HuH-7 (cell line): ENCODE measurements at regions not wholly inside any gene's neighbourhood (a gene's known extent, or its start where the extent isn't known, plus 50 kb on each side); places are given as distances from the start of the nearest gene placed in this dataset.

ENCODE experiments used
- DNase-seq: peaks from one replicate; pipeline ENCODE4 v3.0.0; 2011; ENCODE audit warnings: low spot score

GRCh38 chr2:239865059-239865639 lies 160.0 kb downstream of the NDUFA10 start:
- DNase-seq = no peak

- DNase-seq = no peak
These were observed 160.7 kb downstream of the NDUFA10 start for GRCh38 chr2:239864247-239865058.

DNA sequence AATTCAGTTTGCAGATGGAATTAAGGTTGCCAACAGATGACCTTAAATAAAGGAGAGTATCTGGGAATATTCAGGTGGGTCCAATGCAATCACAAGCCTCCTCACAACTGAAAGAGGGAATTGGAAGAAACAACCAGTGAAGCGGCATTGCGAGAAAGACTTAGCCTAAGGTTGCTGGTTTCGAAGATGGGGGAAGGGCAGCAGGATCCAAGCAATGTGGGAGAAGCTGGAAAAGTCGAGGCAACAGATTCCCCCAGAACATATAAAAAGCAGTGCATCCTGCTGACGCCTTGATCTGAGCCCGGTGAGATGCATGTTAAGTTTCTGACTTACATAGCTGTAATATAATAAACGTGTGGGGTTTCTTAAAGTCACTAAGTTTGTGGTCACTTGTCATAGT lies 162.5 kb downstream of the NDUFA10 start:
- DNase-seq = no peak

GRCh38 chr2:239858179-239858578 lies 167.0 kb downstream of the NDUFA10 start:
- no peak for DNase-seq

DNA sequence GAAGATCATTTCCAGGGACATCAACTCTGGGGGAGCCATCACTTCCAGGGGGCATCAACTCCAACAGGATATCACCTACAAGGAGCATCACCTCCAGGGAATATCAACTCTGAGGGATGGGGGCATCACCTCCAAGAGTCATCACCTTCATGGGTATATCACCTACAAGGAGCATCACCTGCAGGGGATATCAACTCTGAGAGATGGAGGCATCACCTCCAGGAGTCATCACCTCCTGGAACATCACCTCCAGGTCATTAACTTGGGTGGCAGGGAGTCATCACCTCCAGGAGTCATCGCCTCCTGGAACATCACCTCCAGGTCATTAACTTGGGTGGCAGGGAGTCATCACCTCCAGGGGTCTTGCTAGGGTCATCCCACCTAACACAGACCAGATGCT lies 167.6 kb downstream of the NDUFA10 start:
- no peak for DNase-seq

DNA sequence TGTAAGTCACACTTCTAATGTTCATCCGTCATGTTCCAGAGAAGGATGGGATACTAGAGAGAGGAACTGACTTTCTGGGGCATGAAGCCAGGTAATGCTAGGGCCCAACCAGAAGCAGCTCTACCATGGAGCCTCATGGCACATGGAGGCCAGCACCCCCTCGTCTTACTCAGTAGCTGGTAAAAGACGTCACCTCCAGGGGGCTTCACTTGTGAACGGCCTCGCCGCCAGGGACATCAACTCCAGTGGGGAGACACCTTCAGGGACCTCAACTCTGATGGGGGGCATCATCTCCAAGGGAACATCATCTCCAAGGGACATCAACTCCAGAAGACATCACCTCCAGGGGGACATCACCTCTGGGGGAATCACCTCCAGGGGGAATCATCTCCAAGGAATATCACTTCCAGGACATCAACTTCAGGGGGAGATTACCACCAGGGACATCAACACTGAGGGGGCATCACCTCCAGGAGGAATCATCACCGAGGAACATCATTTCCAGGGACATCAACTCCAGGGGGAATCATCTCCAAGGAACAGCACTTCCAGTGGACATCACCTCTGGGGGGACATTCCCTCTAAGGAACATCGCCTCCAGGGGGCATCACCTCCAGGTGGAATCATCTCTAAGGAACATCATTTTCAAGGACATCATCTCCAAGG lies 168.4 kb downstream of the NDUFA10 start:
- DNase-seq = no peak

GRCh38 chr2:239855863-239856587 lies 169.1 kb downstream of the NDUFA10 start:
- DNase-seq = no peak

GRCh38 chr2:239854596-239854995 lies 170.5 kb downstream of the NDUFA10 start:
- no peak for DNase-seq

GRCh38 chr2:239853706-239854327 lies 171.3 kb downstream of the NDUFA10 start:
- DNase-seq = no peak

- no peak for DNase-seq
These were observed 172.0 kb downstream of the NDUFA10 start for GRCh38 chr2:239853121-239853520.

- DNase-seq = no peak
These were observed 172.9 kb downstream of the NDUFA10 start for GRCh38 chr2:239852272-239852671.

GRCh38 chr2:239846789-239847676 lies 178.1 kb downstream of the NDUFA10 start:
- no peak for DNase-seq

DNA sequence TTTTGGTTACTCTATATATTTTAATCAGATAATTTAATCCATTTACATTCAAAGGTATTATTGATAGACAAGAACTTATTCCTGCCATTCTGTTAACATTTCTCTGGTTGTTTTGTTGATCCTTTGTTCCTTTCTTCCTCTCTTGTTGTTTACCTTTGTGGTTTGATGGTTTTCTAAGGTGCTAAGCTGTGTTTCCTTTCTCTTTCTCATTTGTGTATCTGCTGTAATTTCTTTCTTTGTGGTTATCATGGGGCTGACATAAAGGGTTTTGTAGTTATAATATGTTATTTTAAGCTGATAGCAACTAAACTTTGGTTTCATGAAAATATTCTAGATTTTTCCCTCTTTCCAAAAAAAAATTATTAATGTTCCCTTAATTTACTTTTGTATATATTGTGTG lies 179.2 kb downstream of the NDUFA10 start:
- no peak for DNase-seq

- DNase-seq = no peak
These were observed 185.8 kb downstream of the NDUFA10 start for GRCh38 chr2:239839306-239839705.

- no peak for DNase-seq
These were observed 188.9 kb downstream of the NDUFA10 start for GRCh38 chr2:239836021-239836765.

- DNase-seq = no peak
These were observed 190.1 kb downstream of the NDUFA10 start for GRCh38 chr2:239835056-239835455.

GRCh38 chr2:239834143-239834542 lies 191.0 kb downstream of the NDUFA10 start:
- no peak for DNase-seq

- no peak for DNase-seq
These were observed 191.7 kb downstream of the NDUFA10 start for GRCh38 chr2:239833269-239834109.

DNA sequence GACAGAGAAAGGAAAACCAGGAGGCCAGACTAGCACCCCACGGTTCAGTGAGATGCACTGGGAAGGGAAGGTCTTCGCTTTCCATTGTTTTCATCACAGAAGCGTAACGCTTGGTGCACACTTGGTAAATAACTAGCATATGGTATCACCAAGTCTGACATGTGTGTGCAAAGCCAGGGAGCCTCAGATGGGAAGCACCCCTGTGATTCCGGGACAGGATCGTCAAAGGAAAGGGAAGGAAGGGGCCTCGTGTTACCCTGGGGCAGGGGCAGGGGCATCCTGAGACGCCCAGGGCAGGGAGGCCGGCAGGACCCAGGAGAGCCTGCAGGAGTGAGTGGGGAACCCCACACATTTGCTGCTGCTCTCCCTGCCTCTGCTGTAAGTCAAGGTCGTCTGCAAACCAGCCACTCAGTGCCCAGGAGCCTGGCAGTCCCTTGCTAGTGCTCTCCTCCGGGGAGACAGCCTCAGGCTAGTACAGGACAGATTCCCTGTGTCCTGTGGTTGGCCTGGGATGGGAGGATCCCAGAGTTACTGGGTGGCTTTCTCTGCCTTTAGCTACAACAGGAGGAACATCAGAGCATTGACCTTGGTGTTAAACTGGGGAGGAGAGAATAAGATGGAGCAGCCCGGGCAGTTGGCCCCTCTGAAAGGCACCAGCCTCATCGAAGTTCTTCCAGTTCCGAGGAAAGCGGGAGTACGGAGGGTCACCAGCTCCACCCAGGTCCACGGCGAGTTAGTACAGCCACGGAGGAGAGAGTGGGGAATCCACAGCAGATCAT lies 192.5 kb downstream of the NDUFA10 start:
- DNase-seq = no peak
